ENCODE measurements at regions not wholly inside any gene's neighbourhood (a gene's known extent, or its start where the extent isn't known, plus 50 kb on each side); places are given as distances from the start of the nearest gene placed in this dataset.
A peak's percentile ranks its signal among the peaks of the same experiment; 100 is the strongest.

DNA sequence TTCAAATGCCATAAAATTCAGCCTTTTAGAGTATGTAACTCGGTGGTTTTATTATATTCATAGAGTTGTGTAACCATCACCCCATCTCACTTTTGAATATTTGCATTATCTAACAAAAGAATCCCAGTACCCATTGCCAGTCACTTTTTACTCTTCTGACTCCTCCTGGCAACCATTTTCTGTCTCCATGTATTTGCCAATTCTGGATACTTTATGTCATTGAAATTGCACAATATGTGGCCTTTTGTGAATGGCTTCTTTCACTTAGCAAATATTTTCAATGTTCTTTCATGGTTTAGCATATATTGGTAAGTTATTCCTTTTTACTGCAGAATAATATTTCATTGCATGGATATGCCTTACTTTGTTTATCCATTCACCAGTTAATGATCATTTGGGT is 79.9 kb downstream of the SLIT2 start:
- in situ Hi-C loops (cut with HindIII; ENCODE audit: low sequenced_read_pairs) = no loop called here
- DNase-seq (ENCODE audit: low read depth) = no peak
- TF ChIP-seq, protein P1, sequence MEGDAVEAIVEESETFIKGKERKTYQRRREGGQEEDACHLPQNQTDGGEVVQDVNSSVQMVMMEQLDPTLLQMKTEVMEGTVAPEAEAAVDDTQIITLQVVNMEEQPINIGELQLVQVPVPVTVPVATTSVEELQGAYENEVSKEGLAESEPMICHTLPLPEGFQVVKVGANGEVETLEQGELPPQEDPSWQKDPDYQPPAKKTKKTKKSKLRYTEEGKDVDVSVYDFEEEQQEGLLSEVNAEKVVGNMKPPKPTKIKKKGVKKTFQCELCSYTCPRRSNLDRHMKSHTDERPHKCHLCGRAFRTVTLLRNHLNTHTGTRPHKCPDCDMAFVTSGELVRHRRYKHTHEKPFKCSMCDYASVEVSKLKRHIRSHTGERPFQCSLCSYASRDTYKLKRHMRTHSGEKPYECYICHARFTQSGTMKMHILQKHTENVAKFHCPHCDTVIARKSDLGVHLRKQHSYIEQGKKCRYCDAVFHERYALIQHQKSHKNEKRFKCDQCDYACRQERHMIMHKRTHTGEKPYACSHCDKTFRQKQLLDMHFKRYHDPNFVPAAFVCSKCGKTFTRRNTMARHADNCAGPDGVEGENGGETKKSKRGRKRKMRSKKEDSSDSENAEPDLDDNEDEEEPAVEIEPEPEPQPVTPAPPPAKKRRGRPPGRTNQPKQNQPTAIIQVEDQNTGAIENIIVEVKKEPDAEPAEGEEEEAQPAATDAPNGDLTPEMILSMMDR (IDR thresholded peaks at IDR 0.05; ENCODE audit: low read depth, low read length, missing control alignments) = no peak
- no peak overlapping the region for H3K4me3 ChIP-seq (ENCODE audit: low read depth, low read length)

DNA sequence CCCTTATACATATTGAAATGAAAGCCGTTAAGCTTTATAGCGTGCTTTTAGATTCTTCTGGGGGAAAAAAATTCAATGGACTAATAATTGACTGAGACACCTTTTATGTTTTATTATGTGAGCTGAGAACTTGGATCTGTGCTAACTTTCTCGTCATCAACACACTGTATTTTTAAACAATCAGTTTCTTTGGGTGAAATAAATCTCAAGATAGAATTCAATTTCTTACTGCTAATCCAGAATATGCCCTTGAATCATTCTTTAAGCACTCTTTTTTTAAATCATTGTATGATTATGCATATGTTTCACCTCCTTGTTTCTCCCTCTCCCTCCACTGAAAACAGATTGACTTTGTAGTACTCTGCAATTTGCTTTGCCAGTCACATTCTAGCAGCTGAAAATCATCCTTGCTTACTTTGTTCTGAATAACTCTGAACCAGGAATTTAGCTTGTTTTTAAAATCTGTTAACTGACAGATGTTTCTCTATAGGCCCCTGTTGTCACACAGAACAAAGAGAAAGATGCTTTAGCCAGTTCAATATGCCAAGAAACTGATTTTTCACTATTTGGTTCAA is 81.5 kb downstream of the SLIT2 start:
- in situ Hi-C loops (cut with HindIII; ENCODE audit: low sequenced_read_pairs) = no loop called here
- DNase-seq (ENCODE audit: low read depth) = no peak
- TF ChIP-seq, protein P1 (IDR thresholded peaks at IDR 0.05; ENCODE audit: low read depth, low read length, missing control alignments) = no peak
- no peak overlapping the region for H3K4me3 ChIP-seq (ENCODE audit: low read depth, low read length)

DNA sequence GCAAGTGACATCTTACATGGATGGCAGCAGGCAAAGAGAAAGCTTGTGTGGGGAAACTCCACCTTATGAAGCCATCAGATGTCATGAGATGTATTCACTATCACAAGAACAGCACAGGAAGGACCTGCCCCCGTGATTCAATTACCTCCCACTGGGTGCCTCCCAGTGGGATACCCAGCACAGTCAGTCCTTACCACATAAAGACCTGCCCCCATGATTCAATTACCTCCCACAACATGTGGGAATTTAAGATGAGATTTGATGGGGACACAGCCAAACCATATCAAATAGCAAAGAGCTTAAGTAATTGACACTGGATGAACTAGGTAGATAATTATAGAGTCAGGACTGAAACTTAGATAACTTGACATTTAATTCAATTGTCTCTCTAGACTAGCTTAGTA is 85.6 kb downstream of the SLIT2 start:
- TF ChIP-seq, protein P1 (IDR thresholded peaks at IDR 0.05; ENCODE audit: low read depth, low read length, missing control alignments) = no peak
- H3K4me3 ChIP-seq (ENCODE audit: low read depth, low read length) = no peak overlapping the region
- in situ Hi-C loops (cut with HindIII; ENCODE audit: low sequenced_read_pairs) = no loop called here
- peak; percentile 31 for DNase-seq (ENCODE audit: low read depth)

DNA sequence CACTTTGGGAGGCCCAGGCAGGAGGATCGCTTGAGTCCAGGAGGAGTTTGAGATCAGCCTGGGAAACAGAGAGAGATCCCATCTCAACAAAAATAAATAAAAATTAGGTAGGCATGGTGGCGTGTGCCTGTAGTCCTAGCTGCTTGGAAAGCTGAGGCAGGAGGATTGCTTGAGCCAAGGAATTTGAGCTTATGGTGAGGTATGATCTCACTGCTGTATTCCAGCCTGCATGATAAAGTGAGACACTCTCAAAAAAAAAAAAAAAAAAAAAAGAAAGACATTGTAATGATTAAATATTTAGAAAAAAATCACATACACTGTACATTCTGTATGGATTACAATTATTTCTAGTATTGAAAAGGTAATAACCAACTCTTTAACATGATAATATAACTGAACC is 87.1 kb downstream of the SLIT2 start:
- in situ Hi-C loops (cut with HindIII; ENCODE audit: low sequenced_read_pairs) = no loop called here
- no peak overlapping the region for H3K4me3 ChIP-seq (ENCODE audit: low read depth, low read length)
- TF ChIP-seq, protein P1 (IDR thresholded peaks at IDR 0.05; ENCODE audit: low read depth, low read length, missing control alignments) = no peak
- no peak for DNase-seq (ENCODE audit: low read depth)

DNA sequence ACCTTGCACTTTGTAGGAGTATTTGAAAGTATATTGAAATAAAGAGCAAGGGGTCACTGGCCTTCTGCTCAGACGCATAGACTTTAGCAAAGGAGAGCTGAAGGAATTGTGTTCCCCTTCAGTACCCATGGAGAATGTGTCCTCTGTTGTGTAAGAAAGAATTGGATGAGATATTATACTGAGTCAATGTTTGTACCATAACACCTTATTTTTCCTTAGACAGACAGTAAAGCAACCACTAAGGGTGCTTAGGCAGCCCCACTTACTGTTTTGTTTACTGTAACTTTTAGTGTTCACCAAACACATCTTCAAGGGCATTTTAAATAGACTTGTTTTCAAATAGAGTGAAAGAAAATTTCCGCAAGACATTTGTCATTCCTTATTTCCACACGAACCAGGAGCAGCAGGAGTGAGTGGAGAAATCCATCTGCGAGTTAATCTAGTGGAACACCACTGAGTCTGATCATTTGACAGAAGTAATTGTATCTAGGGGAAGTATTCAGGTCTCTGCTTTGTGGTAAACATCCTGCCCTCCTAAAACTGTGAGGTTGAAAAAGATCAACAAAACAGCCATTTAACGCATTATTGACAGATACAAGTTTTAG is 89.5 kb downstream of the SLIT2 start:
- no peak for DNase-seq (ENCODE audit: low read depth)
- no peak overlapping the region for H3K4me3 ChIP-seq (ENCODE audit: low read depth, low read length)
- TF ChIP-seq, protein P1 (IDR thresholded peaks at IDR 0.05; ENCODE audit: low read depth, low read length, missing control alignments) = no peak
- in situ Hi-C loops (cut with HindIII; ENCODE audit: low sequenced_read_pairs) = no loop called here

DNA sequence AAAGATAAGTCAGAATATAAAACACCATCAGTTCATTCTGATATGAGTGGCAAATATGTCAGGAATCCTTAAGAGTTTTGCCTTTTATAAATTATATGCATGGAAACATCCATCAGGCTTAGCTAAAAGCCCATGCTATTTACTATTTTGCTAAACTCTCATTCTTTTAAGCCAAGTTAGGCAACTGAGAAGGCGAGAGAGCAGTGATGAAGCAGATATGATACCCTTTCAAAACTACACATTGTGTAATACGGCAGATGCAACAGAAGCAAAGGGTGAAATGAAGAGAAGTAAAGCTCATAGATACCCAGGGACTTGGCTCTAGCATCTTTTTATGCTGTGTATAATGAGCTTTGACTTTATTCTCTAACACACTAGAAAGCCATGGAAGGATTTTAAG is 95.8 kb downstream of the SLIT2 start:
- DNase-seq (ENCODE audit: low read depth) = no peak
- in situ Hi-C loops (cut with HindIII; ENCODE audit: low sequenced_read_pairs) = no loop called here
- TF ChIP-seq, protein P1 (IDR thresholded peaks at IDR 0.05; ENCODE audit: low read depth, low read length, missing control alignments) = no peak
- H3K4me3 ChIP-seq (ENCODE audit: low read depth, low read length) = no peak overlapping the region

Data from astrocyte of the cerebellum (primary cell).